ENCODE measurements at regions not wholly inside any gene's neighbourhood (a gene's known extent, or its start where the extent isn't known, plus 50 kb on each side); places are given as distances from the start of the nearest gene placed in this dataset.
A peak's percentile ranks its signal among the peaks of the same experiment; 100 is the strongest.

DNA sequence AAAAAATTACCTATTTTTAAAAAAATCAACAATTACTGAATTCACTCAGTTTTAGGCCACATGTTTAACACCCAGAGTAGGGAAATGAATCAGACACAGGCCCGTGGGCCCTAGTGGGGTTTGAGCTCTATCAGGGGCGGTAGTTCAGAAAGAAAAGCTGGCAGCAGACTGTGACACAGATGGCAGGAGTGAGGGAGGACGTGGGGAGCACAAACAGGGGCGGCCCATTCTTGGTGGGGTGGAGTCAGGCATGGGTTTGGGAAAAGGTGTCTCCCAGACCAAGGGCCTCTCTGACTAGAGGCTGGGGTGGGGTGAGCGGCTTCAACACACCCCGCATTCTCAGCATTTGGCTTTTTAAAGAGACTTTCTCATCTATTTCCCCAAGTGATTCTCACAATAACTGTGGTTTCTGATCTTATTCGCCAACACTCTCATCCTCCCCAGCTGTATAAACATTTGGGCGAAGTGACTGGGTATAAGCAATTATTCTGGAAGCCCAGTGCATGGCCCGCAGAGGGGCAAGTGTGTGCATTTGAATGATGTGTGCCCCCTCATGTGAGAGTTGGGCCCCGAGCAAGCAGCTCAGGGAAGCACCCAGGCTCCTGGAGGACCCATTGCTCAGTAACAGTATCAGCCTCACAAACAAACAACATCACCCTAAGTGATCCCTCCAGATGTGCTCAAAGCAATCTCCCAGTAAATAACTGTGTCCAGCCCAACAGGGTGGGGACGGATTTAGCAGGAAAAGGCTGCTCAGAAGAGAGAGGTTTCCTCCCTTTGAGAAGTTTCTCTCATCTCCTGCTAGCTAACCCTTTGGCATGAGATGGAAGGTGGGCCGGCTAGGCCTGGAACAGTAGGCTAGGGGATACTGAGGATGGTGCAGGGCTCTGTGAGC, 437.6 kb upstream of the ZMIZ1 start:
- Histone ChIP-seq H3K9ac (ENCODE audit: low read length) (no peak overlapping the region), H3K4me1 (ENCODE audit: control insufficient read depth, insufficient read depth, low read length) (peaks cover 15% of the 10 kb centered on the region), H3K4me3 (ENCODE audit: low read length) (no peak overlapping the region), H3K36me3 (ENCODE audit: control insufficient read depth, insufficient read depth, low read length, severe bottlenecking) (no peaks in the 10 kb centered on the region), H3K27me3 (replicated peaks; ENCODE audit: control insufficient read depth, insufficient read depth, low read length) (peaks cover 2% of the 10 kb centered on the region), H3K9me3 (ENCODE audit: control insufficient read depth, low read length) (no peaks in the 10 kb centered on the region)
- DNase-seq (ENCODE audit: low read depth) = no peak

DNA sequence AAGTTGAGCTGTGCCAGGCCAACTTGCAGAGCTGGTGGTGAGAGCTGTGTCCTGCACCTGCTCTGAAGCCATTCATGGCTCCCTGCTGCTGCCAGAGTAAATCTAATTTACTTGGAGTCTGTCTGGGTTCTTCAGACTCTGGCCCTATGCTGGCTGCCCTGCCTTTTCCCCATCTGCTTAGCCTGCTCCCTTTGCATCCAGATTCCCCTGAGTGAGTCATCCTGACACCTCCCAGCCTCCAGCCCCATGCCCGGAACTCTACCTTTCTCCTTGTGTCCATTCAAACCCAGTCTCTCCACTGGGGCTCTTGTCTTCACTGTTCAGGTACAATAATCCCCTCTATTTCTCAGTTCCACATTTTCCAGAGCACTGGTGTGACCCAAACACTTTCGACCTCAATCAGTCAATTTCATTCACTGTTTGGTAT, 434.4 kb upstream of the ZMIZ1 start:
- H3K4me3 ChIP-seq (ENCODE audit: low read length) = peak overlapping the region; percentile 8
- peaks cover 4% of the 10 kb centered on the region for H3K9me3 ChIP-seq (ENCODE audit: control insufficient read depth, low read length)
- H3K27me3 ChIP-seq (replicated peaks; ENCODE audit: control insufficient read depth, insufficient read depth, low read length) = no peaks in the 10 kb centered on the region
- peak overlapping the region; percentile 19 for H3K9ac ChIP-seq (ENCODE audit: low read length)
- H3K36me3 ChIP-seq (ENCODE audit: control insufficient read depth, insufficient read depth, low read length, severe bottlenecking) = no peaks in the 10 kb centered on the region
- H3K4me1 ChIP-seq (ENCODE audit: control insufficient read depth, insufficient read depth, low read length) = peaks cover 15% of the 10 kb centered on the region
- peak; percentile 28 for DNase-seq (ENCODE audit: low read depth)

DNA sequence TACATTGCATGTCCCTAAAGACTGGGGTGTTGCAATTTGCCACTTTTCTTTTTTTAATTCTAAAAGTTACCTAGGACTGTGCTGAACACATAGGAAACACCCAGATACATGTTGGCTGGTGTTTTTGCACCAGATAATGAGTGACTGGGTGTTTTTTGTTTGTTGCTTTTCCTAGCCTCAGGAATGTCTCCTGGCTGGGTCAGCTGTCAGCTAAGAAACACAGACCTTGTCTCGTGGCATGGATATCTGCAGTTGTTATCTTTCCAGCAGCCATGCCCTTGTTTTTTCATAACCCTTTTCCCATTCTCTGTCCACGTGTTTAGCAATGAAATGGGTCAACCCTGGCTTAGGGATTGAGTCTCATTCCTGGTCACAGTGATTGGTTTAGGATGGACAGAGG, 433.9 kb upstream of the ZMIZ1 start:
- H3K9ac ChIP-seq (ENCODE audit: low read length) = peak overlapping the region; percentile 45
- peaks cover 15% of the 10 kb centered on the region for H3K4me1 ChIP-seq (ENCODE audit: control insufficient read depth, insufficient read depth, low read length)
- H3K27me3 ChIP-seq (replicated peaks; ENCODE audit: control insufficient read depth, insufficient read depth, low read length) = no peaks in the 10 kb centered on the region
- peak; percentile 21 for DNase-seq (ENCODE audit: low read depth)
- H3K4me3 ChIP-seq (ENCODE audit: low read length) = peak overlapping the region; percentile 8
- peaks cover 4% of the 10 kb centered on the region for H3K9me3 ChIP-seq (ENCODE audit: control insufficient read depth, low read length)
- no peaks in the 10 kb centered on the region for H3K36me3 ChIP-seq (ENCODE audit: control insufficient read depth, insufficient read depth, low read length, severe bottlenecking)

DNA sequence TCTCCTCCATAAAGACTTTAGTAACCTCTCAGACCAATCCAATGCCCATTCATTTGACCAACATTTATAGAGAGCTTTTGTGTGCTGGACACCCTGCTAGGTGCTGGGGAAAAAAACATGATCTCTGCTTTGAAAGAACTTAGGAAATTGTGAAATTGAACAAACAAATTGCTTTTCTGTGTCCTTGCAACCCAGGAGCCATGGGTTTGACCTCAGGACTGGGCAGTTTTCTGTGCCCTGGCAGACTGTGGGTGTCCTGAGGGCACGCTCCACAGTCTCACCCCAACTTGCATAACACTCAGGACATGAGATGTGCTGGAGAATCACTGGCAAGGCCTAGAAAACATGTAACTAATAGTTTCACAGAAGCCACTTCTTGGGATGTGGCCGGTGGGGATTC, 429.1 kb upstream of the ZMIZ1 start:
- H3K36me3 ChIP-seq (ENCODE audit: control insufficient read depth, insufficient read depth, low read length, severe bottlenecking) = no peaks in the 10 kb centered on the region
- no peak for DNase-seq (ENCODE audit: low read depth)
- H3K9ac ChIP-seq (ENCODE audit: low read length) = no peak overlapping the region
- H3K4me1 ChIP-seq (ENCODE audit: control insufficient read depth, insufficient read depth, low read length) = peaks cover 24% of the 10 kb centered on the region
- H3K4me3 ChIP-seq (ENCODE audit: low read length) = no peak overlapping the region
- H3K27me3 ChIP-seq (replicated peaks; ENCODE audit: control insufficient read depth, insufficient read depth, low read length) = no peaks in the 10 kb centered on the region
- peaks cover 4% of the 10 kb centered on the region for H3K9me3 ChIP-seq (ENCODE audit: control insufficient read depth, low read length)

DNA sequence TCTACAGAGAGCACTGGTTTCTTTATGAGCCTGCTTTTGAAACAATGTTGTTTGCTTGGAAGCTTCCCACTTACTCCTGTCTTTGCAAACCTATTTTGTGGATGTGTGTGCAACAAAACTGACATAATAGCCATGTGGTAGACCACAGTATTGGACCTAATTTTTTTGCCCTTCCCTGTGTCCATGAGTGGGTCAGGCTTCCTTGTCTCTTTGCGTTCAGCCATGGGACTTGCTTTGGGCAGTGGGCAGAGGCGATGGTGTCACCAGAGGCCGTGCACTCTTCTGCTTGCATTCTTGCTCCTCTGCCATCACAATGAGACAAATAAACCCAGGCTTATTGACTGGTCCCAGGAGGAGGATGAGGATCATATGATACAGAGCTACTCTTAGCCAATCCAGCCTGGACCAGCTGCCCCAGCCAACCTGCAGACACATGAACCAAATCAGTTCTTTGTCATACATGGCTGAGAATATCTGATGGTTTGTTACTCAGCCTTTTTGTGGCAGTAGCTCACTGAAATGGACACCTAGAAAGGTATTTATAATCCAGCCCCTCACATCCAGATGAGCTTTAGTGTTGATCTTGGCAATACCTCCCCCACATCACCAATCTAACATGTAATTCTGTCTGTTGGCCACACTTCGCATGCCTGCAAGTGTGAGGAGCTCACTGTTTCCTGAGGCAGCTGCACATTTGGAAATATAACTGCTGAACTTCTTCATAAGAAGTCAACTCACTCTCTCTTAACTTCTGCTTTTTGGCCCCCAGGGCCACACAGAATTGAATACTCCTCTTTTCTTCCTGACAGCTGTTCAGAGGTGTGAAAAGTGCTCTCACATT, 427.8 kb upstream of the ZMIZ1 start:
- peaks cover 4% of the 10 kb centered on the region for H3K9me3 ChIP-seq (ENCODE audit: control insufficient read depth, low read length)
- H3K36me3 ChIP-seq (ENCODE audit: control insufficient read depth, insufficient read depth, low read length, severe bottlenecking) = no peaks in the 10 kb centered on the region
- H3K27me3 ChIP-seq (replicated peaks; ENCODE audit: control insufficient read depth, insufficient read depth, low read length) = no peaks in the 10 kb centered on the region
- no peak for DNase-seq (ENCODE audit: low read depth)
- no peak overlapping the region for H3K9ac ChIP-seq (ENCODE audit: low read length)
- peaks cover 17% of the 10 kb centered on the region for H3K4me1 ChIP-seq (ENCODE audit: control insufficient read depth, insufficient read depth, low read length)
- no peak overlapping the region for H3K4me3 ChIP-seq (ENCODE audit: low read length)

DNA sequence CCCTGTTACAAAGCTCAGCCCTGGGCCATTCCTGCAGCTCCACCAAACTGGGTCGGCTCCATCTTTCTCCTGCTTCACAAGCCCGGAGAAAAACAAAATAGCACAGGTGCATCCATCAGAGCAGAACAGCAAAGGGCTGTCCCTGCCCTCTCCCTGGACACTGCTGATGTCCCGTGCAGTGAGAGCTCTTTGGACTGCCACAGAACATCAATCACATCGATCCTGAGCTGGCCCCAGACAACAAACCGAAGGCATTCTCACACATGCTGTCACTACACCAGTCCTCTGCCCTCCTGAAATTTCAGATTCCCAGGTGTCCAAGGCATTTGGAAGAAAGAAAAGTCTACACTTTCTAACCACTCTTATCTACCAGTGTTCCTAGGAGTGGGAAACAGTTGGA, 427.1 kb upstream of the ZMIZ1 start:
- no peak for DNase-seq (ENCODE audit: low read depth)
- peaks cover 17% of the 10 kb centered on the region for H3K4me1 ChIP-seq (ENCODE audit: control insufficient read depth, insufficient read depth, low read length)
- no peaks in the 10 kb centered on the region for H3K36me3 ChIP-seq (ENCODE audit: control insufficient read depth, insufficient read depth, low read length, severe bottlenecking)
- no peak overlapping the region for H3K4me3 ChIP-seq (ENCODE audit: low read length)
- H3K27me3 ChIP-seq (replicated peaks; ENCODE audit: control insufficient read depth, insufficient read depth, low read length) = no peaks in the 10 kb centered on the region
- H3K9ac ChIP-seq (ENCODE audit: low read length) = no peak overlapping the region
- peaks cover under 1% of the 10 kb centered on the region for H3K9me3 ChIP-seq (ENCODE audit: control insufficient read depth, low read length)

DNA sequence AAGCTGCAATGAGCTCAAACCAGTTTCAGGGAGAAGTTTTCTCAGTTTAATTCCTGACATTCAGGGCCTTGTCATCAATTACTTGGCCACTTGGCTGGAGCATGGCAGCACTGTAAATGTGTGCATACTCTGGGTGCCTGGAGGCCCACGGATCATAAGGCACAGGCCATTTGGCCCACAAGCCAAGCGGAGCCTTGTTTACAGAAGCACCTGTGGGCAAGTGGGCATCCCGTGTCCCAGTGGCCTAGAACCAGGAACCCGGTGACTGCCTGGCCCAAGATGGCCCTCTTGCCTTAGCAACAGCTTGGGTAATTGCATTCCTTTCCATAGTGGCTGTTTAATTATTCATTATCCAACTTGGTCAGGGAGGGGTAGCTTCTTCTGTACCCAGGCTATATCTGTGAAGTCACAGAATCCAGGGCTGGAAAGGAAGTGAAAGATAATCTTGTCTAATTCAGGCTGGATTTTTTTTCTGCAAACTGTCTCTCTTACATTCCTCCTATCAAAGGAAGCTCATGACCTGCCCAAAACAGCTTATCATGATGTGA, 426.4 kb upstream of the ZMIZ1 start:
- H3K9me3 ChIP-seq (ENCODE audit: control insufficient read depth, low read length) = no peaks in the 10 kb centered on the region
- H3K4me3 ChIP-seq (ENCODE audit: low read length) = no peak overlapping the region
- peaks cover 24% of the 10 kb centered on the region for H3K4me1 ChIP-seq (ENCODE audit: control insufficient read depth, insufficient read depth, low read length)
- no peak overlapping the region for H3K9ac ChIP-seq (ENCODE audit: low read length)
- H3K36me3 ChIP-seq (ENCODE audit: control insufficient read depth, insufficient read depth, low read length, severe bottlenecking) = no peaks in the 10 kb centered on the region
- DNase-seq (ENCODE audit: low read depth) = no peak
- H3K27me3 ChIP-seq (replicated peaks; ENCODE audit: control insufficient read depth, insufficient read depth, low read length) = no peaks in the 10 kb centered on the region

DNA sequence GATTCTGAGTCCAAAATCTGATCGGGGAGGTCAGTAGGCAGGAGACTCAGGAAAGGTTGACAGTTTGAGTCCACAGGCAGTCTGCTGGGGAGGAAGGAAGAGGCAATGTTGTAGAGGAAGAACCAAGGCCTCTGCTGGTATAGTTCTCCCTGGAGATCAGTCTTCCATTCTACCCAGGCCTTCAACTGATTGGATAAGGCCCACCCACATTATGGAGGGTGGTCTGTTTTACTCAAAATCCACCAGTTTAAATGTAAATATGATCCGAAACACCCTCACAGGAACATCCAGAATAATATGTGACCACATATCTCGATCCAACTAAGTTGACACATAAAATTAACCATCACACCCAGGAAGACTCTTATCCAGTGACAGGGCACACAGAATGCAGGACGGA, 425.3 kb upstream of the ZMIZ1 start:
- Histone ChIP-seq H3K9ac (ENCODE audit: low read length) (no peak overlapping the region), H3K9me3 (ENCODE audit: control insufficient read depth, low read length) (no peaks in the 10 kb centered on the region), H3K4me3 (ENCODE audit: low read length) (no peak overlapping the region), H3K4me1 (ENCODE audit: control insufficient read depth, insufficient read depth, low read length) (peaks cover 35% of the 10 kb centered on the region), H3K36me3 (ENCODE audit: control insufficient read depth, insufficient read depth, low read length, severe bottlenecking) (no peaks in the 10 kb centered on the region), H3K27me3 (replicated peaks; ENCODE audit: control insufficient read depth, insufficient read depth, low read length) (no peaks in the 10 kb centered on the region)
- no peak for DNase-seq (ENCODE audit: low read depth)

DNA sequence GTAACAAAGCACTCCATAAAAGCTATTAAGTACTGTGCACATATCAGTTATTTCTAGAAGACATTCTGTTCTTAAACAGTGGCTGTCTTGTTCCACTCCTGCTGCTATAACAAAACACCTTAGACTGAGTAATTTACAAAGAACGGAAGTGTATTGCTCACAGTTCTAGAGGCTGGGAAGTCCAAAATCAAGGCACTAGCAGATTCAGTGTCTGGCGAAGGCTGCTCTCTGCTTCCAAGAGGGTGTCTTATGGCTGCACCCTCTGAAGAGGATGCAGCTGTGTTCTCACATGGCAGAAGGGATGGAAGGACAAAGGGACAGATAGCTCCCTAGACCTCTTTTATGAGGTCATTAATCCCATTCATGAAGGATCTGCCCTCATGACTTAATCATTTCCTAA, 424.2 kb upstream of the ZMIZ1 start:
- no peak overlapping the region for H3K4me3 ChIP-seq (ENCODE audit: low read length)
- H3K27me3 ChIP-seq (replicated peaks; ENCODE audit: control insufficient read depth, insufficient read depth, low read length) = no peaks in the 10 kb centered on the region
- peaks cover 46% of the 10 kb centered on the region for H3K4me1 ChIP-seq (ENCODE audit: control insufficient read depth, insufficient read depth, low read length)
- no peaks in the 10 kb centered on the region for H3K9me3 ChIP-seq (ENCODE audit: control insufficient read depth, low read length)
- no peak for DNase-seq (ENCODE audit: low read depth)
- no peaks in the 10 kb centered on the region for H3K36me3 ChIP-seq (ENCODE audit: control insufficient read depth, insufficient read depth, low read length, severe bottlenecking)
- H3K9ac ChIP-seq (ENCODE audit: low read length) = no peak overlapping the region

DNA sequence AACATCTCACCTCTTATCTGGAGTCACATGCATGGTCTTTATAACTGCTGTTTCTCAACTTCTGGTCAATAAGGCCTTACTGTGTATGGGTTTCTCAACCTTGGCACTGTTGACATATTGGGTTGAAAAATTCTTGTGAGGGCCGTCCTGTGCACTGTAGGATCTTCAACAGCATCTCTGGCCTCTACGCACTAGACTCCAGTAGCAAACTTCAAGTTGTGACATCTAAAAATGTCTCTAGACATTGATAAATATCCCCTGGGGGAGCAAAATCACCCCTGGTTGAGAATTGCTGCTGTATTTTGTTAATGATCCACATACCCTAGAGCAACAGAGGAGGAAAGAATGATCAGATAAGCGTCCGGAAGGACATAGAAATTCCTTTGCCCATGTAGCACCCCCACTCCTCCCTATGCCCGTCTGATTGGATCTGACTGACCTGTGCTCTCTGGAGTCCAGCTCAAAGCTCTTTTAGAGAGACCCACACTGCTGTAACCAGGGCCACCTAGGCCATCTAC, 423.5 kb upstream of the ZMIZ1 start:
- Histone ChIP-seq H3K4me1 (ENCODE audit: control insufficient read depth, insufficient read depth, low read length) (peaks cover 50% of the 10 kb centered on the region), H3K36me3 (ENCODE audit: control insufficient read depth, insufficient read depth, low read length, severe bottlenecking) (no peaks in the 10 kb centered on the region), H3K9me3 (ENCODE audit: control insufficient read depth, low read length) (no peaks in the 10 kb centered on the region), H3K27me3 (replicated peaks; ENCODE audit: control insufficient read depth, insufficient read depth, low read length) (no peaks in the 10 kb centered on the region), H3K4me3 (ENCODE audit: low read length) (no peak overlapping the region), H3K9ac (ENCODE audit: low read length) (no peak overlapping the region)
- no peak for DNase-seq (ENCODE audit: low read depth)

DNA sequence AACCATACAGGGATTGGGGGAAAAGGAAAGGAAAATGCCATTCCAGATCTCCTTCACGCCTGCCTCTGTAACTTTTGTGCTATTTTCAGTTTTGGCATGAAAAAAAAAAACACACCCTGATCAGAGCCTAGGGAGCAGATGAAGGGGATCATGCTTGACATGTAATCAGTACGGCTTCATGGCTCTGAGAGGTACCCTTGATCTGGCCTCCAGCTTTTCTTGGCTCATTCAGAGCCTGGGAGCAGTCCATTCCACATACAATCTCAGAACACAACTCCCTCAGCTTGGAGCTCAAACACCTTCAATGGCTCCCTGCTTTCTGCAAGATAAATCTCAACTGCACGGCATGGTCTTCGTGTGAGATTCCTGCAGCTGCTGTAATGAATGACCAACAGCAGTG, 422.8 kb upstream of the ZMIZ1 start:
- Histone ChIP-seq H3K4me3 (ENCODE audit: low read length) (no peak overlapping the region), H3K4me1 (ENCODE audit: control insufficient read depth, insufficient read depth, low read length) (peaks cover 50% of the 10 kb centered on the region), H3K27me3 (replicated peaks; ENCODE audit: control insufficient read depth, insufficient read depth, low read length) (no peaks in the 10 kb centered on the region), H3K9ac (ENCODE audit: low read length) (no peak overlapping the region), H3K9me3 (ENCODE audit: control insufficient read depth, low read length) (no peaks in the 10 kb centered on the region), H3K36me3 (ENCODE audit: control insufficient read depth, insufficient read depth, low read length, severe bottlenecking) (no peaks in the 10 kb centered on the region)
- no peak for DNase-seq (ENCODE audit: low read depth)
